Keratinocyte (primary cell): ENCODE measurements at regions not wholly inside any gene's neighbourhood (a gene's known extent, or its start where the extent isn't known, plus 50 kb on each side); places are given as distances from the start of the nearest gene placed in this dataset.

Experiments
- DNase-seq: peaks from one replicate; pipeline ENCODE4 v3.0.0-alpha.2; 2011; ENCODE audit warnings: low read depth, missing footprints, low spot score
- FAIRE-seq: peaks from 2 replicates; lab custom pipeline; 2011; peaks lifted over from hg19 to GRCh38; lab: Jason Lieb, UNC
- H2AFZ ChIP-seq: 2 replicates; pipeline ENCODE4 v1.6.0; 2012; ENCODE audit warnings: low read length, control low read depth, inconsistent platforms; ENCODE audit not compliant: control insufficient read depth
- H3K27ac ChIP-seq: 2 replicates; pipeline ENCODE4 v1.5.1; 2011; ENCODE audit warnings: low read length; ENCODE audit not compliant: control insufficient read depth, insufficient read depth
- H3K27me3 ChIP-seq: 3 replicates; pipeline ENCODE4 v1.6.0; 2011; ENCODE audit warnings: low read length; ENCODE audit not compliant: control insufficient read depth, insufficient read depth; ENCODE audit errors: extremely low read depth
- H3K36me3 ChIP-seq, 2 experiments: 2 replicates in 1 of 2; 3 replicates in 1 of 2; pipeline ENCODE4 v1.5.1; 2011; ENCODE audit warnings: low read length in 2 of 2, mild to moderate bottlenecking in 1 of 2; ENCODE audit not compliant: control insufficient read depth in 2 of 2, insufficient read depth in 2 of 2; ENCODE audit errors: extremely low read depth in 1 of 2
- H3K4me1 ChIP-seq: 3 replicates; pipeline ENCODE4 v1.5.1; 2011; ENCODE audit warnings: low read length; ENCODE audit not compliant: control insufficient read depth, insufficient read depth; ENCODE audit errors: extremely low read depth
- H3K4me2 ChIP-seq: 3 replicates; pipeline ENCODE4 v1.6.0; 2011; ENCODE audit warnings: low read depth, low read length; ENCODE audit not compliant: control insufficient read depth, insufficient read depth; ENCODE audit errors: extremely low read depth
- H3K4me3 ChIP-seq, 3 experiments: fragments of 200-600 bp in 1 of 3; sonication (generic) in 1 of 3; 2 replicates in 2 of 3; 3 replicates in 1 of 3; pipeline ENCODE4 v1.5.1; 2011 to 2016; ENCODE audit warnings: low read length in 3 of 3, mild to moderate bottlenecking in 3 of 3, control low read depth in 2 of 3, inconsistent platforms in 1 of 3, low read depth in 1 of 3, mixed read lengths in 1 of 3, mixed run types in 1 of 3, moderate library complexity in 1 of 3; ENCODE audit not compliant: control insufficient read depth in 2 of 3, insufficient read depth in 2 of 3; ENCODE audit errors: extremely low read depth in 1 of 3
- H3K79me2 ChIP-seq: 2 replicates; pipeline ENCODE4 v1.6.0; 2012; ENCODE audit warnings: low read length; ENCODE audit not compliant: control insufficient read depth, insufficient read depth
- H3K9ac ChIP-seq: 3 replicates; pipeline ENCODE4 v1.6.0; 2011; ENCODE audit warnings: low read length; ENCODE audit not compliant: control insufficient read depth, insufficient read depth; ENCODE audit errors: extremely low read depth
- H3K9me1 ChIP-seq: 3 replicates; pipeline ENCODE4 v1.6.0; 2011; ENCODE audit warnings: low read length; ENCODE audit not compliant: control insufficient read depth, insufficient read depth; ENCODE audit errors: extremely low read depth
- H3K9me3 ChIP-seq: 2 replicates; pipeline ENCODE4 v1.5.1; 2012; ENCODE audit warnings: low read depth, low read length; ENCODE audit not compliant: control insufficient read depth
- H4K20me1 ChIP-seq: 3 replicates; pipeline ENCODE4 v1.6.0; 2011; ENCODE audit warnings: low read length; ENCODE audit not compliant: control insufficient read depth, insufficient read depth; ENCODE audit errors: extremely low read depth
- EZH2 ChIP-seq: IDR thresholded peaks from one replicate; pipeline ENCODE4 v1.6.1; 2012; ENCODE audit warnings: inconsistent platforms, mild to moderate bottlenecking, low read length, moderate library complexity
- dilution Hi-C: fragments of 300-500 bp; cut with MboI; formaldehyde crosslinking; loops from one replicate; pipeline ENCODE4 v1.7.0; 2020; ENCODE audit warnings: low sequenced_read_pairs; ENCODE audit not compliant: extremely low pct_ligation_motif_present
- TF ChIP-seq, protein P1 (sequence below), 3 experiments: IDR thresholded peaks in 1 of 3; conservative IDR thresholded peaks in 1 of 3; optimal IDR thresholded peaks in 1 of 3; 2 replicates in 2 of 3; 3 replicates in 1 of 3; pipeline versions ENCODE3 to v1.5.1; 2011; ENCODE audit warnings: low read length in 3 of 3, mild to moderate bottlenecking in 3 of 3, moderate library complexity in 2 of 3, control low read depth in 1 of 3, inconsistent platforms in 1 of 3; ENCODE audit not compliant: insufficient read depth in 2 of 3; ENCODE audit errors: extremely low read depth in 1 of 3

- H3K4me3 ChIP-seq: no peak overlapping the region
- TF ChIP-seq, protein P1, sequence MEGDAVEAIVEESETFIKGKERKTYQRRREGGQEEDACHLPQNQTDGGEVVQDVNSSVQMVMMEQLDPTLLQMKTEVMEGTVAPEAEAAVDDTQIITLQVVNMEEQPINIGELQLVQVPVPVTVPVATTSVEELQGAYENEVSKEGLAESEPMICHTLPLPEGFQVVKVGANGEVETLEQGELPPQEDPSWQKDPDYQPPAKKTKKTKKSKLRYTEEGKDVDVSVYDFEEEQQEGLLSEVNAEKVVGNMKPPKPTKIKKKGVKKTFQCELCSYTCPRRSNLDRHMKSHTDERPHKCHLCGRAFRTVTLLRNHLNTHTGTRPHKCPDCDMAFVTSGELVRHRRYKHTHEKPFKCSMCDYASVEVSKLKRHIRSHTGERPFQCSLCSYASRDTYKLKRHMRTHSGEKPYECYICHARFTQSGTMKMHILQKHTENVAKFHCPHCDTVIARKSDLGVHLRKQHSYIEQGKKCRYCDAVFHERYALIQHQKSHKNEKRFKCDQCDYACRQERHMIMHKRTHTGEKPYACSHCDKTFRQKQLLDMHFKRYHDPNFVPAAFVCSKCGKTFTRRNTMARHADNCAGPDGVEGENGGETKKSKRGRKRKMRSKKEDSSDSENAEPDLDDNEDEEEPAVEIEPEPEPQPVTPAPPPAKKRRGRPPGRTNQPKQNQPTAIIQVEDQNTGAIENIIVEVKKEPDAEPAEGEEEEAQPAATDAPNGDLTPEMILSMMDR (optimal IDR thresholded peaks at IDR 0.05 in 1 of 3, IDR thresholded peaks at IDR 0.05 in 1 of 3, conservative IDR thresholded peaks at IDR 0.05 in 1 of 3; ENCODE audit: extremely low read depth in 1 of 3, insufficient read depth in 2 of 3, low read length in 3 of 3): no peak
- no peak for TF ChIP-seq EZH2
- no peaks in the 10 kb centered on the region for H3K9me3 ChIP-seq
- no peaks in the 10 kb centered on the region for H3K79me2 ChIP-seq
- DNase-seq: no peak
- dilution Hi-C loops: no loop called here
- no peaks in the 10 kb centered on the region for H3K9me1 ChIP-seq
- no peaks in the 10 kb centered on the region for H3K27me3 ChIP-seq
- H3K36me3 ChIP-seq: no peaks in the 10 kb centered on the region
- H3K4me2 ChIP-seq: no peak overlapping the region
- no peak overlapping the region for H3K27ac ChIP-seq
- no peak for FAIRE-seq
- H3K4me1 ChIP-seq: peaks cover 10% of the 10 kb centered on the region
- no peaks in the 10 kb centered on the region for H4K20me1 ChIP-seq
- H3K9ac ChIP-seq: no peak overlapping the region
- no peak overlapping the region for H2AFZ ChIP-seq
Measured at GRCh38 chr5:137564398-137564961, 65.4 kb upstream of the SPOCK1 start.

DNA sequence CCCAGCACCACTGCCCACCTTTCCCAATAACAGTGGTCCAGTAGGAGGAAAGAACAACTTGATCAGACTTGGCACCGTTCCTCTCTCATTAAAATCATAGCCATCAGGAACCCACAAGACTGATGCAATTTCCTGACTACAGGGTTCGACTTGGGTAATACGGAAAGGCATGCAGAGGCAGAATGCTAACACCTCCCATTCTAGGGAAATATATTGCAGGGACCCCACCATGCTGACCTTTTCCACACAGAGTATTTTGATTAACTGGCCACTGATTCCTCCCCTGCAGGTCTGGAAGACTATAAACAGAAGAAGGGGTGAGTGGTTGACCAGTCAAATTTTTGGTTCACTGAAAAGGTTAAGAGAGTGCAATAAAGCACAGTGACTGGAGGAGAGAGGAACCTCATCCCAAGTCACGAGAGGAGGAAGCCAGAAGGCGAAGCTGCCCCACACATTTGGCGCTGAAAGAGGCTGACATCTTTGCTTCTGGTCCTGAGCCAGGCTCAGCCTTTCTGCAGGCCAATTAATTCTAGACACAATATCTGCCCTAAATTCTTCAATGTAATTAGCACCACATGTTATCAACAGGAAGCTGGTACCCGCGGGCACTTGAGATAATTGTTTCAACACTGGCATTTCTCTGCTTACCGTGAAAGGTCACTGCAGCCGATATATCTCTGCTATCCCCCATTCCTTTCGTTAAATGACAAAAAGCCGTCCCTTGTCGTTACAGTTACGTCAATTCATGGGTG is 64.7 kb upstream of the SPOCK1 start:
- Histone ChIP-seq H3K36me3 (no peaks in the 10 kb centered on the region), H3K9ac (no peak overlapping the region), H3K27ac (no peak overlapping the region), H3K9me1 (no peaks in the 10 kb centered on the region), H2AFZ (no peak overlapping the region), H3K4me1 (peaks cover 10% of the 10 kb centered on the region), H4K20me1 (no peaks in the 10 kb centered on the region), H3K4me2 (peak overlapping the region; percentile 7), H3K27me3 (no peaks in the 10 kb centered on the region), H3K79me2 (no peaks in the 10 kb centered on the region), H3K4me3 (no peak overlapping the region), H3K9me3 (no peaks in the 10 kb centered on the region)
- TF ChIP-seq, protein P1 (optimal IDR thresholded peaks at IDR 0.05 in 1 of 3, IDR thresholded peaks at IDR 0.05 in 1 of 3, conservative IDR thresholded peaks at IDR 0.05 in 1 of 3; ENCODE audit: extremely low read depth in 1 of 3, insufficient read depth in 2 of 3, low read length in 3 of 3): no peak
- no peak for TF ChIP-seq EZH2
- no peak for DNase-seq
- peak; percentile 23 for FAIRE-seq
- dilution Hi-C loops: no loop called here
